Ovary (tissue), 7 donors: ENCODE measurements at regions not wholly inside any gene's neighbourhood (a gene's known extent, or its start where the extent isn't known, plus 50 kb on each side); places are given as distances from the start of the nearest gene placed in this dataset.

Source experiments
- DNase-seq, 5 donors: peaks; one replicate each; pipeline ENCODE4 v3.0.0-alpha.2; 2019 to 2020
- H3K27ac ChIP-seq, 2 donors: fragments of 200-600 bp; one replicate each; pipeline versions ENCODE4 v1.5.1 to v1.8.0; 2019 to 2022
- H3K27me3 ChIP-seq: fragments of 200-600 bp; one replicate; pipeline ENCODE4 v1.8.0; 2022
- H3K36me3 ChIP-seq: fragments of 200-600 bp; sonication (generic); one replicate; pipeline ENCODE4 v1.5.1; 2019
- H3K4me1 ChIP-seq: one replicate; pipeline ENCODE4 v1.8.1; 2013; ENCODE audit warnings: mild to moderate bottlenecking, moderate library complexity; ENCODE audit not compliant: insufficient read depth
- H3K4me3 ChIP-seq: fragments of 200-600 bp; sonication (generic); one replicate; pipeline ENCODE4 v1.5.1; 2017
- H3K9me3 ChIP-seq, 2 donors: fragments of 200-600 bp in 1 of 2; sonication (generic) in 1 of 2; one replicate each; pipeline versions ENCODE4 v1.5.1 to v1.8.1; 2013 to 2019; ENCODE audit warnings: mild to moderate bottlenecking in 1 of 2, moderate library complexity in 1 of 2
- EP300 ChIP-seq: sonication (generic); formaldehyde crosslinking; IDR thresholded peaks from one replicate; pipeline ENCODE4 v1.6.1; 2017; ENCODE audit warnings: antibody characterized with exemption
- POLR2A ChIP-seq: fragments of 450-650 bp; IDR thresholded peaks from one replicate; pipeline ENCODE4 v1.6.1; 2017; ENCODE audit warnings: antibody characterized with exemption, mild to moderate bottlenecking, moderate library complexity
- WGBS, 3 donors: extraction: QIAGEN DNeasy Blood & Tissue Kit in 1 of 3; methylation state at CpG; one replicate each; pipeline versions ENCODE4 v1.1.5 to v1.1.7; 2013 to 2017; 5-methylcytosine and 5-hydroxymethylcytosine counted together
- intact Hi-C, 4 donors: fragments of 100-400 bp; cut with DNase I; formaldehyde crosslinking; loops; one replicate each; pipeline versions ENCODE4 v1.11.0 to v1.15.1; 2022 to 2023
- TF ChIP-seq, protein P1 (sequence below), 3 donors: fragments of 450-650 bp in 2 of 3; fragments of 200-600 bp in 1 of 3; IDR thresholded peaks; one replicate each; pipeline versions ENCODE4 v1.5.1 to v1.8.0; 2016 to 2022; ENCODE audit warnings: antibody characterized with exemption in 3 of 3, mild to moderate bottlenecking in 1 of 3
- donor health status: DM: no; HTN: no; CAD: no; lungs with moderate emphysema.
- donor health status: DM: no; HTN: no; CAD: no.
- donor health status: Bipolar disorder and iron deficiency.
- donor health status: DM: no; HTN: no; CAD: no.
- donor health status: DM: yes; HTN: yes; CAD: no.

DNA sequence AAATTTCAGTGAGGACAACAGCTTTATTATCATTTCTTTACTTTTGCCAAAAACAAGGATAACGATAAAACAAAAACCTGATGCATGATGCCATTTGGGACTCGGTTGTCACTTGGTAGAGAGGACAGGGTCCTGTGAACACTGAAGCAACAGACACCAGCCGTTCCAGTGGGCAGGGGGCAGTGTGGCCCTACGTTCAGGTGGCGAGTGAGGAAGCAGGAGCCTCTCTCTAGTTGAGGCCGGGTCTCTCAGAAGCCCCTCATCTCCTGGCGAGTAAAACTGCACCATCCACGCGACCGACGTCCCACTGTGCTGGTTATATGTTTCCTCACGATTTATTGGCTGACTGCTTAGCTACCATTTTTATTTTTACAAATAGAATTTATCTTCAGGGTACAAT lies 231.6 kb downstream of the THBS2 start:
- intact Hi-C loops, result no loop called here
- no peak overlapping the region for H3K27ac ChIP-seq
- WGBS, 3 donors, result 86 to 95% (median 88%) methylated on average over 12 of the region's 12 CpGs

DNA sequence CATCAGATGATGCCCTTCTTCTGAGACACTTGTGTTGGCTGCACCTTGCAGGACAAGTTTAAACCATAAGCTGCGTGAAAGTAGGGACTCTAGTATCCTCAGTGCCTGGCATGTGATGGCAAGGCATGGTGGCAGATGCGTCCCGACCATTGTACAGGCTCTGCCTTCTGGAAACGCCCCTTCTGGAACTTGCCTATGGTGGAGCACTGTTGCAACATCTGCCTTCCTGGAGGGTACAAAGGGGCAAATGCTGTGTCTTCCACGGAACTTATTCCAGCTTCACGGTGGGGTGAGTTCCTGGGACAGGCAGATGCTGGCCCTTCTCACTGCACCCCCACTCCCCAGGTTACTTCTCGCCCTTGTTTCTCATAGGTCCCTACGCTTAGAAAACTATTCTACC lies 232.8 kb downstream of the THBS2 start:
- TF ChIP-seq POLR2A, result no peak
- TF ChIP-seq, protein P1, sequence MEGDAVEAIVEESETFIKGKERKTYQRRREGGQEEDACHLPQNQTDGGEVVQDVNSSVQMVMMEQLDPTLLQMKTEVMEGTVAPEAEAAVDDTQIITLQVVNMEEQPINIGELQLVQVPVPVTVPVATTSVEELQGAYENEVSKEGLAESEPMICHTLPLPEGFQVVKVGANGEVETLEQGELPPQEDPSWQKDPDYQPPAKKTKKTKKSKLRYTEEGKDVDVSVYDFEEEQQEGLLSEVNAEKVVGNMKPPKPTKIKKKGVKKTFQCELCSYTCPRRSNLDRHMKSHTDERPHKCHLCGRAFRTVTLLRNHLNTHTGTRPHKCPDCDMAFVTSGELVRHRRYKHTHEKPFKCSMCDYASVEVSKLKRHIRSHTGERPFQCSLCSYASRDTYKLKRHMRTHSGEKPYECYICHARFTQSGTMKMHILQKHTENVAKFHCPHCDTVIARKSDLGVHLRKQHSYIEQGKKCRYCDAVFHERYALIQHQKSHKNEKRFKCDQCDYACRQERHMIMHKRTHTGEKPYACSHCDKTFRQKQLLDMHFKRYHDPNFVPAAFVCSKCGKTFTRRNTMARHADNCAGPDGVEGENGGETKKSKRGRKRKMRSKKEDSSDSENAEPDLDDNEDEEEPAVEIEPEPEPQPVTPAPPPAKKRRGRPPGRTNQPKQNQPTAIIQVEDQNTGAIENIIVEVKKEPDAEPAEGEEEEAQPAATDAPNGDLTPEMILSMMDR (IDR thresholded peaks at IDR 0.05), result no peak
- no peak for TF ChIP-seq EP300
- no peak overlapping the region for H3K4me3 ChIP-seq

More for the DNA sequence above, 231.6 kb downstream of the THBS2 start:
- DNase-seq, result no peak
- Histone ChIP-seq H3K4me1 (no peaks in the 10 kb centered on the region), H3K4me3 (no peak overlapping the region), H3K9me3 (no peaks in the 10 kb centered on the region), H3K27me3 (no peaks in the 10 kb centered on the region), H3K36me3 (no peaks in the 10 kb centered on the region)
- TF ChIP-seq POLR2A, result no peak
- TF ChIP-seq, protein P1 (IDR thresholded peaks at IDR 0.05), result no peak
- TF ChIP-seq EP300, result no peak

DNA sequence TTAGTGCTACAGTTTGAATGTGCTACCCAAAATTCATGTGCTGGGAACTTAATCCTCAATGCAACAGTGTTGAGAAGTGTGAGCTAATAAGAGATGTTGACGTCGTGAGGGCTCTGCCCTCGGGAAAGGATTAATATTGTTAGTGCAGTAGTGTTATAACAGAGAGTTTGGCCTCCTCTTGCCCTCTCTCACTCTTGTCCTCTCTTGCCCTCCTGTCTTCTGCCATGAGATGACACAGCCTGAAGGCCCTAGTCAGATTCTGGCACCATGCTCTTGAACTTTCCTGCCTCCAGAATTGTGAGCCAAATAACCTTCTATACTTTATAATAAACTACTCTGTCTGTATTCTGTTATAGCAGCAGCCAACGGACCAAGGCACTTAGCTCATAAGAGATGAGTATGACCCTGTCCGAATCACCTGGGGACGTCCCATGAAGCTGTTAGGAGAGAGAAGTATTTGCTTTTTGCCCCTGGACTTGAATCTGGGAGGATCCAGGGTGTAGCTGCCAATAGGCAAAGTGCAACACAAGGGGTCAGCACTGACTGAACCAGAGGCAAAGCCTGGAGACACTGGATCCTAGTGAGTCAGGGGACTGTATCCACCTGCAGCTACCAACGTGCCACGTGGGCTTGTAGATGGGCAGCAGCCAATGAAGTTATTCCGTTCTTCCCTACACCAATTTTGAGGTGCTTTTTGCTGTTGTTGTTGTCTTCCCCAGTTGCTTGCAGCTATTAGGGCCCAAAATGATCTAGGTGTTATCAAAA lies 233.7 kb downstream of the THBS2 start:
- DNase-seq, result no peak
- Histone ChIP-seq H3K4me3 (no peak overlapping the region), H3K27me3 (no peaks in the 10 kb centered on the region), H3K36me3 (no peaks in the 10 kb centered on the region), H3K27ac (no peak overlapping the region), H3K4me1 (no peaks in the 10 kb centered on the region), H3K9me3 (no peaks in the 10 kb centered on the region)
- intact Hi-C loops, result no loop called here
- no peak for TF ChIP-seq EP300
- WGBS, 3 donors, result 76 to 85% (median 84%) methylated on average over 9 of the region's 9 CpGs

More for the DNA sequence above, 232.8 kb downstream of the THBS2 start:
- intact Hi-C loops, result no loop called here
- no peaks in the 10 kb centered on the region for H3K9me3 ChIP-seq
- H3K4me1 ChIP-seq, result no peaks in the 10 kb centered on the region
- WGBS, 3 donors, result 88 to 95% (median 94%) methylated on average over 8 of the region's 8 CpGs
- DNase-seq, result no peak
- H3K36me3 ChIP-seq, result no peaks in the 10 kb centered on the region
- no peaks in the 10 kb centered on the region for H3K27me3 ChIP-seq
- no peak overlapping the region for H3K27ac ChIP-seq

DNA sequence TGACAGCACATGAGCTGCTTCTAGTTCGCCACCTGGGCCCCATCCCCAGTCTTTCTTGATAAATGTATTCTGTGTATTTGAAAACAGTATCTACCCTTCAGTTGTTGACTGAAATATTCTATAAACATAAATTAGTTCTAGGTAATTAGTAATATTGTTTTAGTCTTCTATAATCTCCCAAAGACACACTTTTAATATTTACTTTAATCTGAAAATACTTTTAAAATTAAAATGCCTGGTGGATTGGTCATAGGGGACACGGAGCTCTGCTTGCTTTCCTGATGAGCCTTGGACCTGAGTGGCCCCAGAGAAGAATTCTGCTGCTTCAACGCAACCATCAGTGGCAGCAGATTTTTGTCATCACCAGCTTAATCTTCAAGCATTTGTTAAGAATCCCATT lies 234.5 kb downstream of the THBS2 start:
- H3K4me1 ChIP-seq, result no peaks in the 10 kb centered on the region
- intact Hi-C loops, result no loop called here
- no peak overlapping the region for H3K27ac ChIP-seq
- DNase-seq, result no peak
- no peaks in the 10 kb centered on the region for H3K36me3 ChIP-seq
- H3K4me3 ChIP-seq, result no peak overlapping the region
- no peaks in the 10 kb centered on the region for H3K27me3 ChIP-seq
- TF ChIP-seq, protein P1 (IDR thresholded peaks at IDR 0.05), result no peak
- TF ChIP-seq EP300 (no peak), POLR2A (no peak)
- WGBS, 3 donors, result 78 to 84% (median 83%) methylated on average over 3 of the region's 3 CpGs
- no peaks in the 10 kb centered on the region for H3K9me3 ChIP-seq

DNA sequence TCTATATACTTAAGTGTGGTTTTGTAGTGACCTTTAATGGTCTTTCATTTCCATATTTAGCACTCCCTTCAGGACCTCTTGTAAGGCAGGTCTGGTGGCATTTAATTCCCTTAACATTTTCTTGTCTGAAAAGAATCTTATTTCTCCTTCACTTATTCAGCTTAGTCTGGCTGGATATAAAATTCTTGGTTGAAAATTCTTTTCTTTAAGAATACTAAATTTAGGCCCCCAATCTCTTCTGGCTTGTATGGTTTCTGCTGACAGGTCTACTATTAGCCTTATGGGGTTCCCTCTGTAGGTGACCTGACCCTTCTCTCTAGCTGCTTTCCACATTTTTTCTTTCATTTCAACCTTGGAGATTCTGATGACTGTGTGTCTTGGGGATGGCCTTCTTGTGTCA lies 236.9 kb downstream of the THBS2 start:
- TF ChIP-seq, protein P1 (IDR thresholded peaks at IDR 0.05), result no peak
- TF ChIP-seq POLR2A, result no peak
- no peak for TF ChIP-seq EP300
- Histone ChIP-seq H3K4me1 (no peaks in the 10 kb centered on the region), H3K36me3 (no peaks in the 10 kb centered on the region), H3K27me3 (no peaks in the 10 kb centered on the region), H3K27ac (no peak overlapping the region), H3K4me3 (no peak overlapping the region), H3K9me3 (no peaks in the 10 kb centered on the region)
- no peak for DNase-seq
- intact Hi-C loops, result no loop called here
